Prostate gland (tissue), 2 donors: ENCODE measurements at regions not wholly inside any gene's neighbourhood (a gene's known extent, or its start where the extent isn't known, plus 50 kb on each side); places are given as distances from the start of the nearest gene placed in this dataset.

ENCODE experiments used
- DNase-seq: peaks from one replicate; pipeline ENCODE4 v3.0.0-alpha.2; 2019; ENCODE audit warnings: low spot score
- H3K27ac ChIP-seq, 2 donors: fragments of 200-600 bp; sonication (generic); 2 replicates each; pipeline ENCODE4 v1.5.1; 2017 to 2019
- H3K27me3 ChIP-seq: fragments of 200-600 bp; sonication (generic); replicated peaks from 2 replicates; pipeline ENCODE4 v1.5.1; 2019; ENCODE audit not compliant: insufficient read depth
- H3K36me3 ChIP-seq, 2 donors: fragments of 200-600 bp; sonication (generic); 1 replicate in 1 of 2; 2 replicates in 1 of 2; pipeline versions ENCODE4 v1.5.1 to v1.8.1; 2017 to 2019
- H3K4me1 ChIP-seq: fragments of 200-600 bp; sonication (generic); replicated peaks from 2 replicates; pipeline ENCODE4 v1.5.1; 2019
- H3K4me3 ChIP-seq, 2 donors: fragments of 200-600 bp; sonication (generic); 2 replicates each; pipeline ENCODE4 v1.5.1; 2017 to 2019
- H3K9me3 ChIP-seq: fragments of 200-600 bp; sonication (generic); 2 replicates; pipeline ENCODE4 v1.5.1; 2017
- POLR2A ChIP-seq: fragments of 450-650 bp; IDR thresholded peaks from one replicate; pipeline ENCODE4 v1.6.1; 2016; ENCODE audit warnings: antibody characterized with exemption, mild to moderate bottlenecking
- POLR2AphosphoS5 ChIP-seq: sonication (generic); formaldehyde crosslinking; IDR thresholded peaks from one replicate; pipeline ENCODE4 v1.6.1; 2017; ENCODE audit warnings: antibody characterized with exemption
- WGBS: methylation state at CpG from one replicate; pipeline ENCODE4 v1.1.5; 2018; 5-methylcytosine and 5-hydroxymethylcytosine counted together
- intact Hi-C: fragments of 100-400 bp; cut with DNase I; formaldehyde crosslinking; loops from one replicate; pipeline ENCODE4 v1.14.2; 2022
- TF ChIP-seq, protein P1 (sequence below), 4 experiments: fragments of 200-600 bp in 2 of 4; fragments of 450-650 bp in 2 of 4; sonication (generic) in 2 of 4; IDR thresholded peaks; 1 replicate in 3 of 4; 2 replicates in 1 of 4; pipeline ENCODE4 v1.5.1; 2016 to 2019; ENCODE audit warnings: antibody characterized with exemption in 4 of 4, mild to moderate bottlenecking in 2 of 4, moderate library complexity in 2 of 4

DNA sequence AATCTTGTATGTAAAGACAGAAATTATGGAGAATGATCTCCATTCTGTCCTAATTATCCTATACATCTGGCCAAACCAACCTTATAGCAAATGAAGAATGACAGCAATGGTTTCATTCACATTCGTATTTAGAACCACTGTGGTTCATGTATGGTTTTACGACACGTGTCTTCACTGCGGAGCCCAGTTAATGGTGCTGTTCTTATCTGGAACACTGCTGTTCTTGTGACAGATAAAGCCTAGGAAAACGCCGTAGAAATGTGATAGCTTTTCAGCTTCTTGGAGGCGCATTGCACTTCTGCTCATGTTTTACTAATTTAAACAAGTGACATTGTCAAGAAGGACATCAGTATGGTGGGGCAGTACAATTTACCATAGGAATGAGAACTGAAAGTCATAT lies 2266.4 kb upstream of the TENM3 start:
- Histone ChIP-seq H3K4me1 (no peaks in the 10 kb centered on the region), H3K27ac (no peak overlapping the region), H3K27me3 (no peaks in the 10 kb centered on the region), H3K4me3 (no peak overlapping the region), H3K9me3 (no peaks in the 10 kb centered on the region), H3K36me3 (no peaks in the 10 kb centered on the region)
- intact Hi-C loops: no loop called here
- no peak for DNase-seq
- 67% methylated on average over 7 of the region's 7 CpGs for WGBS
- TF ChIP-seq, protein P1, sequence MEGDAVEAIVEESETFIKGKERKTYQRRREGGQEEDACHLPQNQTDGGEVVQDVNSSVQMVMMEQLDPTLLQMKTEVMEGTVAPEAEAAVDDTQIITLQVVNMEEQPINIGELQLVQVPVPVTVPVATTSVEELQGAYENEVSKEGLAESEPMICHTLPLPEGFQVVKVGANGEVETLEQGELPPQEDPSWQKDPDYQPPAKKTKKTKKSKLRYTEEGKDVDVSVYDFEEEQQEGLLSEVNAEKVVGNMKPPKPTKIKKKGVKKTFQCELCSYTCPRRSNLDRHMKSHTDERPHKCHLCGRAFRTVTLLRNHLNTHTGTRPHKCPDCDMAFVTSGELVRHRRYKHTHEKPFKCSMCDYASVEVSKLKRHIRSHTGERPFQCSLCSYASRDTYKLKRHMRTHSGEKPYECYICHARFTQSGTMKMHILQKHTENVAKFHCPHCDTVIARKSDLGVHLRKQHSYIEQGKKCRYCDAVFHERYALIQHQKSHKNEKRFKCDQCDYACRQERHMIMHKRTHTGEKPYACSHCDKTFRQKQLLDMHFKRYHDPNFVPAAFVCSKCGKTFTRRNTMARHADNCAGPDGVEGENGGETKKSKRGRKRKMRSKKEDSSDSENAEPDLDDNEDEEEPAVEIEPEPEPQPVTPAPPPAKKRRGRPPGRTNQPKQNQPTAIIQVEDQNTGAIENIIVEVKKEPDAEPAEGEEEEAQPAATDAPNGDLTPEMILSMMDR (IDR thresholded peaks at IDR 0.05): no peak
- TF ChIP-seq POLR2A (no peak), POLR2AphosphoS5 (no peak)

- DNase-seq: no peak
- no peaks in the 10 kb centered on the region for H3K36me3 ChIP-seq
- TF ChIP-seq POLR2A: no peak
- TF ChIP-seq, protein P1 (IDR thresholded peaks at IDR 0.05): no peak
- TF ChIP-seq POLR2AphosphoS5: no peak
- no peaks in the 10 kb centered on the region for H3K27me3 ChIP-seq
- no peak overlapping the region for H3K27ac ChIP-seq
- intact Hi-C loops: no loop called here
- H3K9me3 ChIP-seq: no peaks in the 10 kb centered on the region
- H3K4me3 ChIP-seq: no peak overlapping the region
- no peaks in the 10 kb centered on the region for H3K4me1 ChIP-seq
These were observed 2265.8 kb upstream of the TENM3 start for GRCh38 chr4:179977378-179977777.

- H3K27me3 ChIP-seq: no peaks in the 10 kb centered on the region
- H3K4me3 ChIP-seq: no peak overlapping the region
- H3K4me1 ChIP-seq: no peaks in the 10 kb centered on the region
- H3K36me3 ChIP-seq: no peaks in the 10 kb centered on the region
- H3K9me3 ChIP-seq: no peaks in the 10 kb centered on the region
- DNase-seq: no peak
- intact Hi-C loops: no loop called here
- TF ChIP-seq, protein P1 (IDR thresholded peaks at IDR 0.05): no peak
- TF ChIP-seq POLR2A (no peak), POLR2AphosphoS5 (no peak)
- no peak overlapping the region for H3K27ac ChIP-seq
These were observed 2262.0 kb upstream of the TENM3 start for GRCh38 chr4:179981161-179981560.

- no peak overlapping the region for H3K4me3 ChIP-seq
- H3K27me3 ChIP-seq: no peaks in the 10 kb centered on the region
- 69% methylated on average over 4 of the region's 4 CpGs for WGBS
- no peaks in the 10 kb centered on the region for H3K36me3 ChIP-seq
- TF ChIP-seq POLR2A (no peak), POLR2AphosphoS5 (no peak)
- TF ChIP-seq, protein P1 (IDR thresholded peaks at IDR 0.05): no peak
- H3K9me3 ChIP-seq: no peaks in the 10 kb centered on the region
- H3K27ac ChIP-seq: no peak overlapping the region
- intact Hi-C loops: no loop called here
- no peak for DNase-seq
- H3K4me1 ChIP-seq: no peaks in the 10 kb centered on the region
These were observed 2253.2 kb upstream of the TENM3 start for GRCh38 chr4:179989975-179990374.

GRCh38 chr4:180009316-180009715 lies 2233.9 kb upstream of the TENM3 start:
- TF ChIP-seq, protein P1 (IDR thresholded peaks at IDR 0.05): no peak
- TF ChIP-seq POLR2A (no peak), POLR2AphosphoS5 (no peak)
- no peaks in the 10 kb centered on the region for H3K4me1 ChIP-seq
- no peaks in the 10 kb centered on the region for H3K36me3 ChIP-seq
- no peaks in the 10 kb centered on the region for H3K9me3 ChIP-seq
- intact Hi-C loops: no loop called here
- DNase-seq: no peak
- no peaks in the 10 kb centered on the region for H3K27me3 ChIP-seq
- WGBS: 89% methylated on average over 2 of the region's 2 CpGs
- H3K4me3 ChIP-seq: no peak overlapping the region
- H3K27ac ChIP-seq: no peak overlapping the region
